HL-60 (cell line): ENCODE measurements at regions not wholly inside any gene's neighbourhood (a gene's known extent, or its start where the extent isn't known, plus 50 kb on each side); places are given as distances from the start of the nearest gene placed in this dataset.
"Not testable (repeated sequence)": the region's sequence is repeated elsewhere in the genome, so short reads cannot be mapped to it uniquely, and the experiment has no call there.

Source experiments
- GABPA ChIP-seq: IDR thresholded peaks from 2 replicates; pipeline ENCODE4 v1.6.1; 2012; ENCODE audit warnings: low read depth
- TF ChIP-seq, protein P1 (sequence below): IDR thresholded peaks from one replicate; pipeline ENCODE4 v1.5.1; 2011; ENCODE audit warnings: low read length, control low read depth, inconsistent platforms; ENCODE audit not compliant: insufficient read depth

DNA sequence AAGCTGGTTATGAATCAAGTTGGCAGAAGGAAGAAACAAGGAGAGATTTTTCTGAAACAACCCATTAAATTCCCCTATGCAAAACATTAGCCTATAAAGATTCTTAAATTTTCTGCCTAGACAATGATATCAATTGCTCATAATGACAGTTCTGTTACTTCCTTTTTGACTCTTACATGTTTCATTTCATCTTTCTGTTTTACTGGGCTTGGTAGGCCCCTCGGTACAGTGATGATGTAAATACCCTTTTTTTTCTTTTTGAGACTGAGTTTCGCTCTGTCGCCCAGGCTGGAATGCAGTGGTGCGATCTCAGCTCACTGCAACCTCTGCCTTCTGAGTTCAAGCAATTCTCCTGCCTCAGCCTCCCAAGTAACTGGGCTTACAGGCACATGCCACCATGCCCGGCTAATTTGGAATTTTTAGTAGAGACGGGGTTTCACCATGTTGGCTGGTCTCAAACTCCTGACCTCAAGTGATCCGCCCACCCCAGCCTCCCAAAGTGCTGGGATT, 83.4 kb upstream of the C7orf33 start:
- TF ChIP-seq, protein P1, sequence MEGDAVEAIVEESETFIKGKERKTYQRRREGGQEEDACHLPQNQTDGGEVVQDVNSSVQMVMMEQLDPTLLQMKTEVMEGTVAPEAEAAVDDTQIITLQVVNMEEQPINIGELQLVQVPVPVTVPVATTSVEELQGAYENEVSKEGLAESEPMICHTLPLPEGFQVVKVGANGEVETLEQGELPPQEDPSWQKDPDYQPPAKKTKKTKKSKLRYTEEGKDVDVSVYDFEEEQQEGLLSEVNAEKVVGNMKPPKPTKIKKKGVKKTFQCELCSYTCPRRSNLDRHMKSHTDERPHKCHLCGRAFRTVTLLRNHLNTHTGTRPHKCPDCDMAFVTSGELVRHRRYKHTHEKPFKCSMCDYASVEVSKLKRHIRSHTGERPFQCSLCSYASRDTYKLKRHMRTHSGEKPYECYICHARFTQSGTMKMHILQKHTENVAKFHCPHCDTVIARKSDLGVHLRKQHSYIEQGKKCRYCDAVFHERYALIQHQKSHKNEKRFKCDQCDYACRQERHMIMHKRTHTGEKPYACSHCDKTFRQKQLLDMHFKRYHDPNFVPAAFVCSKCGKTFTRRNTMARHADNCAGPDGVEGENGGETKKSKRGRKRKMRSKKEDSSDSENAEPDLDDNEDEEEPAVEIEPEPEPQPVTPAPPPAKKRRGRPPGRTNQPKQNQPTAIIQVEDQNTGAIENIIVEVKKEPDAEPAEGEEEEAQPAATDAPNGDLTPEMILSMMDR, result not testable (repeated sequence)
- not testable (repeated sequence) for TF ChIP-seq GABPA
